ENCODE measurements at regions not wholly inside any gene's neighbourhood (a gene's known extent, or its start where the extent isn't known, plus 50 kb on each side); places are given as distances from the start of the nearest gene placed in this dataset.

DNA sequence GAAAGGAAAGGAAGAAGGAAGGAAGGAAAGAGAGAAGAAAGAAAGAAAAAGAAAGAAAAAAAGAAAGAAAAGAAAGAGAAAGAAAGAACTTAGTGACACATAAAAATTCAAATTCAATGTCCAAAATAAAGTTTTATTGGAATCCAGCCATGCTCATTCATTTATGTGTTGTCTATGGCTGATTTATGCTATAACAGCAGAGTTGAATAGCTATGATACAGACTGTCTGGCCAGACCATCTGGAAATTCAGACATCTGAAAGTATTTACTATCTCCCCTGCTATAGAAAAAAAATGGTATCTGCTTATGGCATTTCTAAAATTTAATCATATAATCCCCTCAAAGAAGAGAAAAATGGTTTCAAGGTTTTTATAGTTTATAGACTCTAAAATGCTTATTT lies 79.4 kb upstream of the RRP15 start:
- no peaks in the 10 kb centered on the region for H3K9me3 ChIP-seq (ENCODE audit: insufficient read depth, low read length)
- H2AFZ ChIP-seq (ENCODE audit: low read depth, low read length) = no peak overlapping the region
- H3K4me3 ChIP-seq (ENCODE audit: low read length) = no peak overlapping the region
- TF ChIP-seq, protein P1, sequence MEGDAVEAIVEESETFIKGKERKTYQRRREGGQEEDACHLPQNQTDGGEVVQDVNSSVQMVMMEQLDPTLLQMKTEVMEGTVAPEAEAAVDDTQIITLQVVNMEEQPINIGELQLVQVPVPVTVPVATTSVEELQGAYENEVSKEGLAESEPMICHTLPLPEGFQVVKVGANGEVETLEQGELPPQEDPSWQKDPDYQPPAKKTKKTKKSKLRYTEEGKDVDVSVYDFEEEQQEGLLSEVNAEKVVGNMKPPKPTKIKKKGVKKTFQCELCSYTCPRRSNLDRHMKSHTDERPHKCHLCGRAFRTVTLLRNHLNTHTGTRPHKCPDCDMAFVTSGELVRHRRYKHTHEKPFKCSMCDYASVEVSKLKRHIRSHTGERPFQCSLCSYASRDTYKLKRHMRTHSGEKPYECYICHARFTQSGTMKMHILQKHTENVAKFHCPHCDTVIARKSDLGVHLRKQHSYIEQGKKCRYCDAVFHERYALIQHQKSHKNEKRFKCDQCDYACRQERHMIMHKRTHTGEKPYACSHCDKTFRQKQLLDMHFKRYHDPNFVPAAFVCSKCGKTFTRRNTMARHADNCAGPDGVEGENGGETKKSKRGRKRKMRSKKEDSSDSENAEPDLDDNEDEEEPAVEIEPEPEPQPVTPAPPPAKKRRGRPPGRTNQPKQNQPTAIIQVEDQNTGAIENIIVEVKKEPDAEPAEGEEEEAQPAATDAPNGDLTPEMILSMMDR (IDR thresholded peaks at IDR 0.05; ENCODE audit: low read depth, low read length) = no peak
- TF ChIP-seq EZH2phosphoT487 (IDR thresholded peaks at IDR 0.05; ENCODE audit: low read depth) = no peak
- peaks cover 9% of the 10 kb centered on the region for H3K27me3 ChIP-seq (ENCODE audit: low read depth, low read length)
- no peaks in the 10 kb centered on the region for H3K36me3 ChIP-seq (replicated peaks; ENCODE audit: low read depth, low read length)
- H3K4me1 ChIP-seq (ENCODE audit: low read length) = no peaks in the 10 kb centered on the region
- no peak overlapping the region for H3K9ac ChIP-seq (ENCODE audit: low read length)
- no peak overlapping the region for H3K27ac ChIP-seq (ENCODE audit: low read length)
- no peaks in the 10 kb centered on the region for H3K79me2 ChIP-seq (ENCODE audit: low read length)
- H3K4me2 ChIP-seq (ENCODE audit: low read length) = no peak overlapping the region
- no peaks in the 10 kb centered on the region for H4K20me1 ChIP-seq (ENCODE audit: insufficient read depth, low read length)

DNA sequence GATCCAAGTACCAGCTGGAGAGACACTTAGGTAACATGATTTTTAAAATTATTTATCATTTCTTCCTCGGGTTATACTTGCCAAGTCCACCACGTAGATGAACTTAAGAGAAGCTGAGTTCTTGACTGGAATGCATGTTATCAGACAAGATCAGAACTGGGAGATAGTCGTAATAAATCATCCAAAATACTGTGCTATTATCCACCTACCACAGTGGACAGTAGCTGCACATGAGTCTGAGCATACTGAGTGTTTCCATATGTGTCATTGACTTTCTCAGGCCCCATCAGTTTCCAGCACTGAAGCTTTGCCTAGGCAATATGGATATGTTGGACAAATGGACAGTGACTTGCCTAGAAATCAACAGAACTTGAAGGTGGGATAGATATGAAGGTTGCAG lies 77.9 kb upstream of the RRP15 start:
- Histone ChIP-seq H3K27ac (ENCODE audit: low read length) (no peak overlapping the region), H3K36me3 (replicated peaks; ENCODE audit: low read depth, low read length) (no peaks in the 10 kb centered on the region), H3K27me3 (ENCODE audit: low read depth, low read length) (no peaks in the 10 kb centered on the region), H2AFZ (ENCODE audit: low read depth, low read length) (no peak overlapping the region), H3K79me2 (ENCODE audit: low read length) (no peaks in the 10 kb centered on the region), H4K20me1 (ENCODE audit: insufficient read depth, low read length) (no peaks in the 10 kb centered on the region), H3K4me1 (ENCODE audit: low read length) (no peaks in the 10 kb centered on the region), H3K9me3 (ENCODE audit: insufficient read depth, low read length) (no peaks in the 10 kb centered on the region), H3K4me2 (ENCODE audit: low read length) (no peak overlapping the region), H3K4me3 (ENCODE audit: low read length) (no peak overlapping the region), H3K9ac (ENCODE audit: low read length) (no peak overlapping the region)
- TF ChIP-seq, protein P1 (IDR thresholded peaks at IDR 0.05; ENCODE audit: low read depth, low read length) = no peak
- no peak for TF ChIP-seq EZH2phosphoT487 (IDR thresholded peaks at IDR 0.05; ENCODE audit: low read depth)

DNA sequence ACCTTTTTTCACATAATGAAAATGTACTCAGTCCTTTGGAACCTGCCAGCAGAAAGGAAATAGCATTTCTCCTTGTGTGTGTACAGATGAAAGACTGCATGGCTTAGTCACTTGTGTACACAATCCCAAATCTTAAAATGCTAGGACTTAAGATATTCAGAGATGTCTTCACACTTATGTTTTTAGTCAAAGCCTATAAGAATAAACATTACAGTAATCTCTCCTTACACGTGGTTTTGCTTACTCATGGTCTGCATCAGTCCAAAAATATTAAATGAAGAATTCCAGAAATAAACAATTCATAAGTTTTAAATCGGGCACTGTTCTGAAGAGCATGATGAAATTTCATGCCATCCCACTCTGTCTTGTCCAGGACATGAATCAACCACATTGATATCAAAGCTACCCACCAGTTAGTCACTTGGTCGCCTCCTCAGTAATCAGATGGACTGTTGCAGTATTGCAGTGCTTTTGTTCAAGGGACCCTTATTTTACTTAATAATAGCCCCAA lies 75.7 kb upstream of the RRP15 start:
- Histone ChIP-seq H4K20me1 (ENCODE audit: insufficient read depth, low read length) (no peaks in the 10 kb centered on the region), H3K36me3 (replicated peaks; ENCODE audit: low read depth, low read length) (no peaks in the 10 kb centered on the region), H3K4me2 (ENCODE audit: low read length) (no peak overlapping the region), H3K79me2 (ENCODE audit: low read length) (no peaks in the 10 kb centered on the region), H2AFZ (ENCODE audit: low read depth, low read length) (no peak overlapping the region), H3K27ac (ENCODE audit: low read length) (no peak overlapping the region), H3K4me3 (ENCODE audit: low read length) (no peak overlapping the region), H3K27me3 (ENCODE audit: low read depth, low read length) (no peaks in the 10 kb centered on the region), H3K9me3 (ENCODE audit: insufficient read depth, low read length) (no peaks in the 10 kb centered on the region), H3K9ac (ENCODE audit: low read length) (no peak overlapping the region), H3K4me1 (ENCODE audit: low read length) (no peaks in the 10 kb centered on the region)
- TF ChIP-seq, protein P1 (IDR thresholded peaks at IDR 0.05; ENCODE audit: low read depth, low read length) = no peak
- no peak for TF ChIP-seq EZH2phosphoT487 (IDR thresholded peaks at IDR 0.05; ENCODE audit: low read depth)

DNA sequence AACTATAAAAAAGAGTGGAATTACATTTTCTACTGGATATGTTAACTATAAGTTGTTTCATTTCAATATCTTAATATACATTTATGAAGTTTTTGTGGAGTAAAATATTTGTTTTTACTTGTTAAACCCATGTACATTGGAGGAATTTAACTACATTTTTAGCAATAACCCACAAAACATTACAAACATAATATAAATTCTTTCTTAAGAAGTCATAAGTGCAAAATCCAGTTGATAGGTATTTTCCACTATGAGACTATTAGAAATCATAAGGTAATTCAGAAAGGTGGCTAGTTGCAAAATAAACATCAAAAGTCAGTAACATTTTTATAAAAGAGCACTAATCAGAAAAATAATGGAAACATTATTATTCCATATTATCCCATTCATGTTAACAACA lies 73.9 kb upstream of the RRP15 start:
- H3K4me3 ChIP-seq (ENCODE audit: low read length) = no peak overlapping the region
- no peaks in the 10 kb centered on the region for H3K36me3 ChIP-seq (replicated peaks; ENCODE audit: low read depth, low read length)
- H4K20me1 ChIP-seq (ENCODE audit: insufficient read depth, low read length) = no peaks in the 10 kb centered on the region
- peaks cover 2% of the 10 kb centered on the region; the same call in 1 of the 2 replicates for H3K27me3 ChIP-seq (ENCODE audit: low read depth, low read length)
- TF ChIP-seq EZH2phosphoT487 (IDR thresholded peaks at IDR 0.05; ENCODE audit: low read depth) = no peak
- TF ChIP-seq, protein P1 (IDR thresholded peaks at IDR 0.05; ENCODE audit: low read depth, low read length) = no peak
- no peak overlapping the region for H3K4me2 ChIP-seq (ENCODE audit: low read length)
- no peak overlapping the region for H2AFZ ChIP-seq (ENCODE audit: low read depth, low read length)
- no peaks in the 10 kb centered on the region for H3K9me3 ChIP-seq (ENCODE audit: insufficient read depth, low read length)
- no peak overlapping the region for H3K9ac ChIP-seq (ENCODE audit: low read length)
- H3K27ac ChIP-seq (ENCODE audit: low read length) = no peak overlapping the region
- no peaks in the 10 kb centered on the region for H3K79me2 ChIP-seq (ENCODE audit: low read length)
- no peaks in the 10 kb centered on the region for H3K4me1 ChIP-seq (ENCODE audit: low read length)
